ENCODE measurements at regions not wholly inside any gene's neighbourhood (a gene's known extent, or its start where the extent isn't known, plus 50 kb on each side); places are given as distances from the start of the nearest gene placed in this dataset.

GRCh38 chr10:78997635-78998618 is 70.8 kb upstream of the ZMIZ1 start:
- H3K36me3 ChIP-seq (replicated peaks): no peaks in the 10 kb centered on the region
- TF ChIP-seq, protein P1, sequence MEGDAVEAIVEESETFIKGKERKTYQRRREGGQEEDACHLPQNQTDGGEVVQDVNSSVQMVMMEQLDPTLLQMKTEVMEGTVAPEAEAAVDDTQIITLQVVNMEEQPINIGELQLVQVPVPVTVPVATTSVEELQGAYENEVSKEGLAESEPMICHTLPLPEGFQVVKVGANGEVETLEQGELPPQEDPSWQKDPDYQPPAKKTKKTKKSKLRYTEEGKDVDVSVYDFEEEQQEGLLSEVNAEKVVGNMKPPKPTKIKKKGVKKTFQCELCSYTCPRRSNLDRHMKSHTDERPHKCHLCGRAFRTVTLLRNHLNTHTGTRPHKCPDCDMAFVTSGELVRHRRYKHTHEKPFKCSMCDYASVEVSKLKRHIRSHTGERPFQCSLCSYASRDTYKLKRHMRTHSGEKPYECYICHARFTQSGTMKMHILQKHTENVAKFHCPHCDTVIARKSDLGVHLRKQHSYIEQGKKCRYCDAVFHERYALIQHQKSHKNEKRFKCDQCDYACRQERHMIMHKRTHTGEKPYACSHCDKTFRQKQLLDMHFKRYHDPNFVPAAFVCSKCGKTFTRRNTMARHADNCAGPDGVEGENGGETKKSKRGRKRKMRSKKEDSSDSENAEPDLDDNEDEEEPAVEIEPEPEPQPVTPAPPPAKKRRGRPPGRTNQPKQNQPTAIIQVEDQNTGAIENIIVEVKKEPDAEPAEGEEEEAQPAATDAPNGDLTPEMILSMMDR (IDR thresholded peaks at IDR 0.05; ENCODE audit: low read depth, low read length, missing control alignments): no peak
- no peak overlapping the region for H3K27ac ChIP-seq
- no peak overlapping the region for H3K4me3 ChIP-seq (ENCODE audit: low read depth, low read length)
- in situ Hi-C loops (cut with HindIII; ENCODE audit: low pct_ligation_motif_present, low sequenced_read_pairs): no loop called here
- DNase-seq: no peak
- no peaks in the 10 kb centered on the region for H3K27me3 ChIP-seq (replicated peaks)

DNA sequence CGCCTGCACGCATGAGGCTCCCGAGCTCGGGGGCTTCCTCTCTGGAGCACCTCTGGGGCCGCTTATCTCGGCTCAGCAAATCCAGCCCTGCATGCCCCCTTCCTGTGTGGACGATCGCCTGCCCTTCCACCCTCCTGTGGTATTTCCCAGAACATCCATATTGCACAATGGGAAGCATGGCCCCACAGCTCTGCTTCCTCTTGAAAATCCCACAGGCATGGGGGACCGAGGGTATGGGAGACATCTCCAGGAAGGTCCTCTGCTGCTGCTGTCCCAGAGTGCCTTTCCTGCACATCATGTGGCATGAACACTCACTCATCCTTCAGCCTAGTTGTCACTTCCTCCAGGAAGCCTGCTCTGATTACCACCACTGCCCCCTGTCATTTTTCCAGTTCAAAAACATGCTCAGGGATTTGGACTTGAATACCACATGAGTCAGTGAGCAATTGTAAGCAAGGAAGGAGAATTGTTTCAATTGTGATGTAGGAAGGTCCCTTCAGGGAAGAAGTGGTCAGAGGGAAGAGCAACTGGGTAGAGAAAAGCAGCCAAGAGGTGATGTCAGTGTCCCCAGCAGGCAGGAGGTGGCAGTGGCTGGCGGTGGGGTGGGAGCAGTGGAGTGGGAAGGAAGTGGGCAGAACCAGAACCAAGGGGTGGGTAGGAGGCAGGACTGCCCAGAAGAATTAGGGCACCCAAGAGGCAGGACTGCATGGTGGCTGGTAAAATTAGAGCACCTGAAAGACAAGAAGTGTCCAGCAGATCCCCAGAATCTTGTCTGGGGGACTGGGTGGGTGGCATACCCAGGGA is 67.5 kb upstream of the ZMIZ1 start:
- DNase-seq: no peak
- H3K27ac ChIP-seq: no peak overlapping the region
- no peaks in the 10 kb centered on the region for H3K36me3 ChIP-seq (replicated peaks)
- TF ChIP-seq, protein P1 (IDR thresholded peaks at IDR 0.05; ENCODE audit: low read depth, low read length, missing control alignments): no peak
- in situ Hi-C loops (cut with HindIII; ENCODE audit: low pct_ligation_motif_present, low sequenced_read_pairs): no loop called here
- H3K4me3 ChIP-seq (ENCODE audit: low read depth, low read length): no peak overlapping the region
- peaks cover 4% of the 10 kb centered on the region for H3K27me3 ChIP-seq (replicated peaks)

DNA sequence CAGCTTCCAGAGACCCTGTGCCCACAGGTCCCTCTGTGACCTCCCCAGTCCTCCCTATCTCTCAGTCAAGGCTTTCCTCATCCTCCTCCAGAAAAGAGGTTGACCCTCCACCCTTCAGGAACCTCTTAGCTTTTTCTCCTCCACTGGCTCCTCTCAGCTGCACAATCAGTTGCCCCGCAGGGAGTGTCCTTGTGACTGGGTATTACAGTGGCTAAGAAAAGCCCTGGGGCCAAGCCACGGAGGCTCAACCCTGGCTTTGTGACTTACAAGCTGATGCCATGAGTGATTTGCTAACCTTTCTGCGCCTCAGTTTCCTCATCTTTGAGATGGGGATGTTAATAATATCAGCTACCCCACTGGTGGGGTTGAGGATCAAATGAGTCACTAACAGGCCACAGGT is 66.4 kb upstream of the ZMIZ1 start:
- peaks cover 4% of the 10 kb centered on the region for H3K27me3 ChIP-seq (replicated peaks)
- DNase-seq: no peak
- H3K4me3 ChIP-seq (ENCODE audit: low read depth, low read length): no peak overlapping the region
- in situ Hi-C loops (cut with HindIII; ENCODE audit: low pct_ligation_motif_present, low sequenced_read_pairs): no loop called here
- no peak overlapping the region for H3K27ac ChIP-seq
- no peaks in the 10 kb centered on the region for H3K36me3 ChIP-seq (replicated peaks)
- TF ChIP-seq, protein P1 (IDR thresholded peaks at IDR 0.05; ENCODE audit: low read depth, low read length, missing control alignments): no peak

- in situ Hi-C loops (cut with HindIII; ENCODE audit: low pct_ligation_motif_present, low sequenced_read_pairs): no loop called here
- no peak for DNase-seq
- TF ChIP-seq, protein P1 (IDR thresholded peaks at IDR 0.05; ENCODE audit: low read depth, low read length, missing control alignments): no peak
- Histone ChIP-seq H3K27me3 (replicated peaks) (peaks cover 4% of the 10 kb centered on the region), H3K4me3 (ENCODE audit: low read depth, low read length) (no peak overlapping the region), H3K36me3 (replicated peaks) (no peaks in the 10 kb centered on the region), H3K27ac (no peak overlapping the region)
These were observed 65.3 kb upstream of the ZMIZ1 start for GRCh38 chr10:79003183-79004100.

DNA sequence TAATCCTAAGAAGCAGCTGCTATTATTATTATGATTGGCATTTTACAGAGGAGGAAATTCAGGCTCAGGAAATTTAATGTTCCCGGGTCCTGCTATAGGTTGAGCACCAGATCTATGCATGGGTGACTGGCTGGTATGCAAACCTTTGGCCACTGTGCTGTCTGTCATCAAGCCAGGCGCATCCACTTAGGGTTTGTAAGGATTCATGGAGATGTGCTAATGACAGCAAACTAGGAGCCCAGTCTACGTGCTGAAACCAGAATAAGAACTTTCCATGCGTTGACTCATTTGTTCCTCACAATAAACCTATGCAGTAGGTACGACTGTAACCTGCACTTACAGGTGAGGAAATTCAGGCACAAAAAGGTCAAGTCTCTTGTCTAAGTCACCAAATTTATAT is 64.5 kb upstream of the ZMIZ1 start:
- no peaks in the 10 kb centered on the region for H3K36me3 ChIP-seq (replicated peaks)
- no peak for DNase-seq
- H3K27ac ChIP-seq: no peak overlapping the region
- H3K4me3 ChIP-seq (ENCODE audit: low read depth, low read length): no peak overlapping the region
- in situ Hi-C loops (cut with HindIII; ENCODE audit: low pct_ligation_motif_present, low sequenced_read_pairs): no loop called here
- peaks cover 4% of the 10 kb centered on the region for H3K27me3 ChIP-seq (replicated peaks)
- TF ChIP-seq, protein P1 (IDR thresholded peaks at IDR 0.05; ENCODE audit: low read depth, low read length, missing control alignments): no peak

Measured in brain microvascular endothelial cell (primary cell).